Erythroblast (primary cell): ENCODE measurements at regions not wholly inside any gene's neighbourhood (a gene's known extent, or its start where the extent isn't known, plus 50 kb on each side); places are given as distances from the start of the nearest gene placed in this dataset.

Source experiments
- GATA1 ChIP-seq: IDR thresholded peaks from 2 replicates; pipeline ENCODE4 v1.6.1; 2011; ENCODE audit warnings: low read depth, mild to moderate bottlenecking, control low read depth, low read length, moderate library complexity
- POLR2A ChIP-seq: IDR thresholded peaks from 2 replicates; pipeline ENCODE4 v1.6.1; 2011; ENCODE audit warnings: mild to moderate bottlenecking, low read length

- no peak for TF ChIP-seq POLR2A
- no peak for TF ChIP-seq GATA1
These were observed 193.9 kb downstream of the DLL1 start for GRCh38 chr6:170096803-170097504.
